ENCODE measurements at regions not wholly inside any gene's neighbourhood (a gene's known extent, or its start where the extent isn't known, plus 50 kb on each side); places are given as distances from the start of the nearest gene placed in this dataset.

- Histone ChIP-seq H3K23ac (ENCODE audit: low read depth, low read length) (no peak overlapping the region), H3K9me3 (ENCODE audit: control insufficient read depth, insufficient read depth, low read length) (peaks cover 4% of the 10 kb centered on the region; the same call in 1 of the 2 replicates), H4K8ac (ENCODE audit: low read depth in 2 of 2, low read length in 2 of 2) (no peak overlapping the region; a peak in 1 of 4 replicates), H4K91ac (ENCODE audit: insufficient read depth, low read depth, low read length) (no peak overlapping the region), H3K14ac (replicated peaks; ENCODE audit: low read depth, low read length) (peak overlapping the region; percentile 50; the same call in 1 of the 2 replicates), H2AFZ (replicated peaks; ENCODE audit: low read length, poor library complexity) (no peak overlapping the region), H3K27ac (ENCODE audit: insufficient read depth, low read length) (no peak overlapping the region), H2AK9ac (replicated peaks; ENCODE audit: low read depth, low read length, poor library complexity) (no peak overlapping the region), H2BK120ac (ENCODE audit: low read depth, low read length) (peak overlapping the region; percentile 15; the same call in 1 of the 2 replicates), H3K18ac (ENCODE audit: low read depth, low read length) (no peak overlapping the region), H3K36me3 (ENCODE audit: control insufficient read depth, insufficient read depth, low read length) (no peaks in the 10 kb centered on the region), H3K4me2 (ENCODE audit: low read depth, low read length) (no peak overlapping the region), H2BK20ac (ENCODE audit: low read depth, low read length) (no peak overlapping the region), H3K9ac (ENCODE audit: low read depth, low read length) (no peak overlapping the region), H4K20me1 (ENCODE audit: insufficient read depth, low read length) (no peaks in the 10 kb centered on the region), H3K79me1 (ENCODE audit: low read depth in 1 of 2, low read length in 2 of 2) (no peaks in the 10 kb centered on the region), H3K4me3 (ENCODE audit: insufficient read depth, low read depth, low read length) (no peak overlapping the region), H2AK5ac (ENCODE audit: low read depth, low read length) (peak overlapping the region; percentile 52), H3K9me1 (ENCODE audit: insufficient read depth, low read length) (peaks cover 5% of the 10 kb centered on the region; the same call in 1 of the 2 replicates), H2BK15ac (ENCODE audit: low read depth, low read length) (no peak overlapping the region), H3K27me3 (ENCODE audit: control insufficient read depth, insufficient read depth, low read length) (no peaks in the 10 kb centered on the region), H3K4ac (ENCODE audit: low read depth, low read length) (peak overlapping the region; percentile 30; the same call in 1 of the 2 replicates), H2BK5ac (ENCODE audit: low read depth, low read length, poor library complexity, severe bottlenecking) (no peak overlapping the region), H4K5ac (ENCODE audit: low read depth, low read length) (no peak overlapping the region), H3K56ac (ENCODE audit: extremely low read depth, insufficient read depth, low read length) (no peak overlapping the region), H3K4me1 (ENCODE audit: control insufficient read depth, insufficient read depth, low read length) (peaks cover 5% of the 10 kb centered on the region)
- 95% methylated on average over 32 of the region's 39 CpGs; no CpG with 5 or more reads in 1 of the 2 experiments for WGBS, 2 experiments (ENCODE audit: extremely low coverage in 2 of 2, insufficient read length in 1 of 2)
- POLR2A ChIA-PET (ENCODE audit: unreplicated experiment), result no interaction called here
- no TSS peak for BruUV-seq (replicated peaks)
- ATAC-seq (ENCODE audit: low read depth) (no peak), DNase-seq (no peak)
- intact Hi-C loops (cut with micrococcal nuclease), result no loop called here
- no peak for TF ChIP-seq MAFK (IDR thresholded peaks at IDR 0.05; ENCODE audit: low read depth, low read length)
- dilution Hi-C loops (cut with HindIII; ENCODE audit: low sequenced_read_pairs, unreplicated experiment), result no loop called here
- in situ Hi-C loops (cut with MboI; ENCODE audit: low sequenced_read_pairs), result no loop called here
- CTCF ChIA-PET, result no interaction called here
Measured at GRCh38 chr7:54833001-54833467, 74.0 kb upstream of the SEC61G start.

Data from IMR-90 (cell line).